Calu3 (cell line): ENCODE measurements at regions not wholly inside any gene's neighbourhood (a gene's known extent, or its start where the extent isn't known, plus 50 kb on each side); places are given as distances from the start of the nearest gene placed in this dataset.
A peak's percentile ranks its signal among the peaks of the same experiment; 100 is the strongest.

Experiments
- BruUV-seq: library from RNA; stranded (reverse); fragments of 400-500 nt; replicated peaks from 2 replicates; lab custom pipeline; 2021; lab: Mats Ljungman, UMichigan
- CTCF ChIA-PET: fragments of 300-600 bp; sonication (Branson Sonifier 250); formaldehyde crosslinking; loops from one replicate; lab custom pipeline; 2022; ENCODE audit warnings: antibody characterized with exemption; lab: Charles Lee
- DNase-seq: peaks from one replicate; pipeline ENCODE4 v3.0.0; 2022
- H3K27ac Mint-ChIP-seq: one replicate; pipeline ENCODE4 v1.8.0; 2022; ENCODE audit warnings: mixed read lengths; ENCODE audit not compliant: unreplicated experiment
- H3K27me3 Mint-ChIP-seq: one replicate; pipeline ENCODE4 v1.8.0; 2022; ENCODE audit warnings: mixed read lengths; ENCODE audit not compliant: unreplicated experiment
- H3K36me3 Mint-ChIP-seq: one replicate; pipeline ENCODE4 v1.8.0; 2022; ENCODE audit warnings: mild to moderate bottlenecking, moderate library complexity, mixed read lengths; ENCODE audit not compliant: insufficient read depth, unreplicated experiment
- H3K4me1 Mint-ChIP-seq: one replicate; pipeline ENCODE4 v1.8.0; 2022; ENCODE audit warnings: mild to moderate bottlenecking, low read depth, mixed read lengths; ENCODE audit not compliant: unreplicated experiment
- H3K4me3 Mint-ChIP-seq: one replicate; pipeline ENCODE4 v1.8.0; 2022; ENCODE audit warnings: mild to moderate bottlenecking, low read depth, moderate library complexity, mixed read lengths; ENCODE audit not compliant: unreplicated experiment
- H3K9me3 Mint-ChIP-seq: one replicate; pipeline ENCODE4 v1.8.0; 2022; ENCODE audit warnings: low read depth, mixed read lengths; ENCODE audit not compliant: unreplicated experiment
- intact Hi-C: fragments of 100-400 bp; cut with micrococcal nuclease; formaldehyde crosslinking; loops from one replicate; pipeline ENCODE4 v1.10.0; 2022; ENCODE audit not compliant: unreplicated experiment
- TF ChIP-seq, protein P1 (sequence below): fragments of 200-600 bp; IDR thresholded peaks from one replicate; pipeline ENCODE4 v1.8.0; 2022; ENCODE audit warnings: antibody characterized with exemption; ENCODE audit not compliant: unreplicated experiment

DNA sequence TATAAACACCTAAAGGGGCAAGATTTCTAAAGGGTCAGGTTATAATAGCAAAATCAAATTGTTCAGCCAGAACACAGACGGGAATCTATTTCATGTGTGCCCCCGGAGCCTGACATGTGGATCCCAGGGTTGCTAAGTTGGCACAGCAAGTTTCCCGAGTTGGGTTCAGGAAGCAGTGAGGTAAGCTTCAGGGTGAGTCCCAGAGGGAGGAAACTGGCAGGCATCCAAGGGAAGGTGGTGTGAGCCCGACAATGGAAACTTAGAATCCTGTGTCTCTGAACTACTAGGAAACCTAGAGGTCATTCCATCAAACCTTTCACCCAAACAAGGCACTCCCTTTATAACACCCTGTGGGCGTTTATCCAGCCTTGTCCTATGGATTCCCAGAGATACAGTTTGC, 98.4 kb downstream of the ADRB2 start:
- H3K4me1 Mint-ChIP-seq = peaks cover 15% of the 10 kb centered on the region
- CTCF ChIA-PET = interaction anchor here (1.0 to 1.2 kb wide), 2 partner anchors 33 to 194 kb away, joined by 3 to 4 read pairs; no protein-coding TSS in a partner anchor
- intact Hi-C loops = no loop called here
- H3K36me3 Mint-ChIP-seq = no peaks in the 10 kb centered on the region
- H3K9me3 Mint-ChIP-seq = no peaks in the 10 kb centered on the region
- TF ChIP-seq, protein P1, sequence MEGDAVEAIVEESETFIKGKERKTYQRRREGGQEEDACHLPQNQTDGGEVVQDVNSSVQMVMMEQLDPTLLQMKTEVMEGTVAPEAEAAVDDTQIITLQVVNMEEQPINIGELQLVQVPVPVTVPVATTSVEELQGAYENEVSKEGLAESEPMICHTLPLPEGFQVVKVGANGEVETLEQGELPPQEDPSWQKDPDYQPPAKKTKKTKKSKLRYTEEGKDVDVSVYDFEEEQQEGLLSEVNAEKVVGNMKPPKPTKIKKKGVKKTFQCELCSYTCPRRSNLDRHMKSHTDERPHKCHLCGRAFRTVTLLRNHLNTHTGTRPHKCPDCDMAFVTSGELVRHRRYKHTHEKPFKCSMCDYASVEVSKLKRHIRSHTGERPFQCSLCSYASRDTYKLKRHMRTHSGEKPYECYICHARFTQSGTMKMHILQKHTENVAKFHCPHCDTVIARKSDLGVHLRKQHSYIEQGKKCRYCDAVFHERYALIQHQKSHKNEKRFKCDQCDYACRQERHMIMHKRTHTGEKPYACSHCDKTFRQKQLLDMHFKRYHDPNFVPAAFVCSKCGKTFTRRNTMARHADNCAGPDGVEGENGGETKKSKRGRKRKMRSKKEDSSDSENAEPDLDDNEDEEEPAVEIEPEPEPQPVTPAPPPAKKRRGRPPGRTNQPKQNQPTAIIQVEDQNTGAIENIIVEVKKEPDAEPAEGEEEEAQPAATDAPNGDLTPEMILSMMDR = no peak
- H3K27ac Mint-ChIP-seq = no peak overlapping the region
- DNase-seq = peak; percentile 78
- H3K4me3 Mint-ChIP-seq = no peak overlapping the region
- no peaks in the 10 kb centered on the region for H3K27me3 Mint-ChIP-seq
- BruUV-seq = no TSS peak

DNA sequence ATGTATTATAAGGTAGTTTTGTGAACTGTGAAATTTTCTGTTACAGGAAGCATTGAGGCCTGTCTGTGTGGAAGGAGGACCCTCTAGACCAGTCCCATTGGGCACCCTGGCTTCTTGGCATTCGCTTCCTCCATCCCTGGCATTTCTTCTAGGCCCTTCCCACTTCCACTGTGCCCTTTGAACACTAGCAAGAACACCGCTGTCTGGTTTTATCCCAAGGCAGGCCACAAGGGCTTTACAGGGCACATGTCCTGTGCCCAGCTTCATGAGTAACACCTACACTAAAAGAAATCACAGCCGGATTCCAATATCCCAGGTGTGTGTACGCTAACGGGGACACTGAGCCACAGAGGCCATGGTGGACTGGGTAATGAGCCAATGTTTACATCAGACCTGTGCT, 99.8 kb downstream of the ADRB2 start:
- no peak overlapping the region for H3K27ac Mint-ChIP-seq
- CTCF ChIA-PET = interaction anchor here (1.6 kb wide), 1 partner anchor 12 kb away, joined by 4 read pairs; no protein-coding TSS in a partner anchor

DNA sequence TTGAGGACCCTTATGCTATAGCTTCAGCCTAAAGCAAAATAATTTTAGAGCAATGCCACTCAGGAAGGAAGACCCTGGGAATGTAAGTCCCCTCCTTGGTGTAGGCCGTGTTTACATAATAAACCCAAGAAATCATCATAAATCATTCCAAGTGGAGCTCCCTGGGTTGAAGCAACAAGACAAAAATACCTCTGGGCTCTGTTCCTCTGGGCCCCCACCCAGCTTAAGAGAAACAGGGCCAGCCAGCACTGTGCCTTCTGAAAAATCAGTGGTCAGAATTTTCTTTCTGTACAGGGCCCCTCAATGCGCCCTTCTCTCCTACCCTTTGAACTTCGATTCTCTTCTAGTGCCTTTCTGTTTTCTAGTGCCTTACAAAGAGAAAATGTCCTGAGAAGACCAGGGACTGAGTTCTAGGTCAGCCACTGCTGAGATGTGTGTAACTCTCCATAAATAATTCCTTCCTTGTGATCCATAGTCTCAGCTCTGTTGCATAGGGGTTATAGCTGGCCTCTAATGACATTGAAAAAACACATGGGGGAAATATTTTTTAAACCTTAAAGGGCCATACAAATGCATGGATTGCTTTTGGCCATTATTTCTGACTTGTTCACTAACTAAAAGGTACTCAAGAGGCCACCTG, 101.0 kb downstream of the ADRB2 start:
- intact Hi-C loops = no loop called here
- no TSS peak for BruUV-seq
- Mint-ChIP-seq H3K4me3 (no peak overlapping the region), H3K27me3 (no peaks in the 10 kb centered on the region), H3K4me1 (peaks cover 13% of the 10 kb centered on the region), H3K27ac (no peak overlapping the region), H3K9me3 (no peaks in the 10 kb centered on the region), H3K36me3 (no peaks in the 10 kb centered on the region)
- CTCF ChIA-PET = interaction anchor here (1.2 to 1.6 kb wide), 2 partner anchors 13 to 30 kb away, joined by 3 to 4 read pairs; no protein-coding TSS in a partner anchor
- TF ChIP-seq, protein P1 = no peak
- DNase-seq = no peak

More for the DNA sequence above, 99.8 kb downstream of the ADRB2 start:
- TF ChIP-seq, protein P1 = no peak
- Mint-ChIP-seq H3K27me3 (no peaks in the 10 kb centered on the region), H3K9me3 (no peaks in the 10 kb centered on the region), H3K36me3 (no peaks in the 10 kb centered on the region), H3K4me1 (peaks cover 15% of the 10 kb centered on the region), H3K4me3 (no peak overlapping the region)
- intact Hi-C loops = no loop called here
- DNase-seq = no peak
- no TSS peak for BruUV-seq

DNA sequence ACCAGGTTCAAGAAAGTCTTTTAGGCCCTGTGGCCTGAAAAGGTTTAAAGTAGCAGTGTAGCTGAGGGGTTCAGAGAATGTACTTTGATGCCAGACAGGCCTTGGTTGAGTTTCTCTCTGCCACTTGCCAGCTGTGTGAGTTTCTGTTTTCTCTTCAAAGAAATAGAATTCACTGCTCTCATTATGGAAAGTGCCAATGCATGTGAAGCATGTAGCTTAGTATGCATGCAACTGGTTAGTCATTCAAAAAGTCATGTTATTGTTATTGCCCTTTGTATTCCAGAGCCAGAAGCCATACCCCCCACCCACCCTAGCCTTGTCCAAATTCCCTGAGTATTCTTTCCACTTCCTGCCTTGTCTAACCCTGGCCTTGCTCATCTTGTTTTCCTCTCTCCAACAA, 101.7 kb downstream of the ADRB2 start:
- TF ChIP-seq, protein P1 = no peak
- Mint-ChIP-seq H3K27me3 (no peaks in the 10 kb centered on the region), H3K4me3 (no peak overlapping the region), H3K27ac (no peak overlapping the region), H3K4me1 (peaks cover 8% of the 10 kb centered on the region), H3K9me3 (no peaks in the 10 kb centered on the region), H3K36me3 (no peaks in the 10 kb centered on the region)
- intact Hi-C loops = no loop called here
- no TSS peak for BruUV-seq
- CTCF ChIA-PET = interaction anchor here (1.2 kb wide), 1 partner anchor 30 kb away, joined by 3 read pairs; no protein-coding TSS in a partner anchor
- DNase-seq = no peak
